DMS79 treated with DMSO at 0.1 percent for 48 hours (cell line): ENCODE measurements at regions not wholly inside any gene's neighbourhood (a gene's known extent, or its start where the extent isn't known, plus 50 kb on each side); places are given as distances from the start of the nearest gene placed in this dataset.

Source experiments
- DNase-seq: peaks from one replicate; lab custom pipeline; 2025; lab: John Stamatoyannopoulos, UW

GRCh38 chr5:167898361-167899042 lies 392.9 kb upstream of the WWC1 start:
- DNase-seq, result no peak

GRCh38 chr5:167899490-167900070 lies 391.9 kb upstream of the WWC1 start:
- DNase-seq, result no peak

GRCh38 chr5:167900340-167900935 lies 391.0 kb upstream of the WWC1 start:
- DNase-seq, result no peak

GRCh38 chr5:167902298-167902697 lies 389.1 kb upstream of the WWC1 start:
- no peak for DNase-seq

- no peak for DNase-seq
Observed at GRCh38 chr5:167903243-167903642, 388.2 kb upstream of the WWC1 start.

- DNase-seq, result no peak
Observed at GRCh38 chr5:167903659-167904058, 387.8 kb upstream of the WWC1 start.

GRCh38 chr5:167905919-167906853 lies 385.3 kb upstream of the WWC1 start:
- DNase-seq, result no peak

- DNase-seq, result no peak
Observed at GRCh38 chr5:167908606-167909005, 382.8 kb upstream of the WWC1 start.

- no peak for DNase-seq
Observed at GRCh38 chr5:167912941-167913665, 378.3 kb upstream of the WWC1 start.

- no peak for DNase-seq
Observed at GRCh38 chr5:167915237-167915636, 376.2 kb upstream of the WWC1 start.

- DNase-seq, result no peak
Observed at GRCh38 chr5:167916261-167916691, 375.2 kb upstream of the WWC1 start.

GRCh38 chr5:167916706-167917105 lies 374.7 kb upstream of the WWC1 start:
- no peak for DNase-seq

GRCh38 chr5:167918184-167918812 lies 373.1 kb upstream of the WWC1 start:
- DNase-seq, result no peak

GRCh38 chr5:167918813-167919483 lies 372.5 kb upstream of the WWC1 start:
- DNase-seq, result no peak

- no peak for DNase-seq
Observed at GRCh38 chr5:167920589-167920988, 370.9 kb upstream of the WWC1 start.

- DNase-seq, result no peak
Observed at GRCh38 chr5:167921796-167922195, 369.6 kb upstream of the WWC1 start.

- no peak for DNase-seq
Observed at GRCh38 chr5:167923396-167923795, 368.0 kb upstream of the WWC1 start.

GRCh38 chr5:167929841-167930240 lies 361.6 kb upstream of the WWC1 start:
- no peak for DNase-seq

GRCh38 chr5:167934551-167934971 lies 356.9 kb upstream of the WWC1 start:
- DNase-seq, result no peak

GRCh38 chr5:167936022-167936421 lies 355.4 kb upstream of the WWC1 start:
- no peak for DNase-seq
